Esophagus squamous epithelium (tissue), 4 donors: ENCODE measurements at regions not wholly inside any gene's neighbourhood (a gene's known extent, or its start where the extent isn't known, plus 50 kb on each side); places are given as distances from the start of the nearest gene placed in this dataset.

Experiments
- POLR2A ChIP-seq, 4 donors: fragments of 450-650 bp; IDR thresholded peaks; one replicate each; pipeline ENCODE4 v1.6.1; 2017; ENCODE audit warnings: antibody characterized with exemption in 4 of 4, mild to moderate bottlenecking in 4 of 4, moderate library complexity in 3 of 4
- TF ChIP-seq, protein P1 (sequence below), 6 experiments: fragments of 450-650 bp in 4 of 6; fragments of 200-600 bp in 2 of 6; sonication (generic) in 2 of 6; IDR thresholded peaks; one replicate each; pipeline ENCODE4 v1.5.1; 2016 to 2019; ENCODE audit warnings: antibody characterized with exemption in 6 of 6, mild to moderate bottlenecking in 4 of 6, moderate library complexity in 4 of 6

DNA sequence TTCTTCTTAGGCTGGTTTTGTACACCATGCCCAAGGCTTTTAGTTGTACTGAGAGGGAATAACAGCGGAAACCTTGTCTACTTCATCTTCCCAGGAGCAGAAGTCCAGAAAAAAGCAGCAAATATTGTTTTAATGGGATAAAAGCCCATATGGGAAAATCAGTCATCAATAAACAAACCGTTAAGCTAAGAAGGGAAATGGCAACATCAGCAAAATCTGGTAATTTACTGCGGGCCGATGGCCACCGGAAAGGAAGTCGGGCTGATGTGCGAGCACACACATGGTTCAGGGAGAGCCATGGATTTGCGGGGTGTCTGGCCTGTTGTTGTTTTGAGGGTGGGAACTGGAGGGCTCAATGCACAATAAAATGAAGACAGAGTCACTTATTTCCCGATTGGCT is 300.7 kb upstream of the RAB6C start:
- TF ChIP-seq, protein P1, sequence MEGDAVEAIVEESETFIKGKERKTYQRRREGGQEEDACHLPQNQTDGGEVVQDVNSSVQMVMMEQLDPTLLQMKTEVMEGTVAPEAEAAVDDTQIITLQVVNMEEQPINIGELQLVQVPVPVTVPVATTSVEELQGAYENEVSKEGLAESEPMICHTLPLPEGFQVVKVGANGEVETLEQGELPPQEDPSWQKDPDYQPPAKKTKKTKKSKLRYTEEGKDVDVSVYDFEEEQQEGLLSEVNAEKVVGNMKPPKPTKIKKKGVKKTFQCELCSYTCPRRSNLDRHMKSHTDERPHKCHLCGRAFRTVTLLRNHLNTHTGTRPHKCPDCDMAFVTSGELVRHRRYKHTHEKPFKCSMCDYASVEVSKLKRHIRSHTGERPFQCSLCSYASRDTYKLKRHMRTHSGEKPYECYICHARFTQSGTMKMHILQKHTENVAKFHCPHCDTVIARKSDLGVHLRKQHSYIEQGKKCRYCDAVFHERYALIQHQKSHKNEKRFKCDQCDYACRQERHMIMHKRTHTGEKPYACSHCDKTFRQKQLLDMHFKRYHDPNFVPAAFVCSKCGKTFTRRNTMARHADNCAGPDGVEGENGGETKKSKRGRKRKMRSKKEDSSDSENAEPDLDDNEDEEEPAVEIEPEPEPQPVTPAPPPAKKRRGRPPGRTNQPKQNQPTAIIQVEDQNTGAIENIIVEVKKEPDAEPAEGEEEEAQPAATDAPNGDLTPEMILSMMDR (IDR thresholded peaks at IDR 0.05), result no peak
- no peak for TF ChIP-seq POLR2A (IDR thresholded peaks at IDR 0.05)
